T-helper 22 cell (primary cell): ENCODE measurements at regions not wholly inside any gene's neighbourhood (a gene's known extent, or its start where the extent isn't known, plus 50 kb on each side); places are given as distances from the start of the nearest gene placed in this dataset.
"Not testable (repeated sequence)": the region's sequence is repeated elsewhere in the genome, so short reads cannot be mapped to it uniquely, and the experiment has no call there.

Experiments
- DNase-seq: peaks from one replicate; pipeline ENCODE4 v3.0.0-alpha.2; 2020; ENCODE audit warnings: low read depth

GRCh38 chr2:172259827-172260226 is 157.1 kb upstream of the DLX2 start:
- no peak for DNase-seq

DNA sequence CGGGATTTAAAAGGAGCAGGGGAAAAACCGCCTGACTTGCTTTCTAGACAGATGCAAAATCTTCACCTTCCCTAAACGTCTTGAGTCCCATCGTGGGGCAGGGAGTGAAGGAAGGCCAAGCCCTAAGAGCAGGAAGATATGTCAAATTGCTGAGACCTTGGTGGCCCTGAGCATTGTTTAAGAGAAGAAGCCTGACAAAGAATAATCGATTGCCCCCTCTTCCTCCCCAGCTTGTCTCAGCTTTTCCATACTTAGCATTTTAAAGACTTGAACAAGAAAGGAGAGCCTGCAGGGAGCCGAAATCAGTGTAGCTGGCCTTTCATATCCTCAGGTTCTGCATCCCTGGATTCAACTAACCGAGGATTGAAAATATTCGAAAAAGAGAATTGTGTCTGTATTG is 157.6 kb upstream of the DLX2 start:
- DNase-seq = no peak

DNA sequence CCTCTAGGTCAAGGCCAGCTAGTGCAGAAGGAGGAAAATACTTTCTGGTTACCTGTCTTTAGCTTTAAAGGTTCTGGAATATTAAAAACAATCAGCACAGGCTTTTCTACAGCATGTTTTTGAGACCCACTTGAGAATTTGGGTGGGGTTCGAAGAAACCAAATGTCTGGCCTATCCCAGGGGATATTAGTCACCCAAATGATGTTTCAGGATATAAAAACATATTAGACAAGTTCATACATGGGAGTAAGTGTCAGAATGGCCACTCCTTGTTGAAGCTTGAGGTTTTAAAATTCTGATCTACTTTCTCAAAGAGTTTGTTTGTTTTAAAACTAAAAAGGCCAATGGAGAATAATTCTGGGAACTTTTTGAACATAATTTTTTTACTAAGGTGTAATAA is 158.6 kb upstream of the DLX2 start:
- DNase-seq = no peak

GRCh38 chr2:172262486-172262885 is 159.8 kb upstream of the DLX2 start:
- no peak for DNase-seq

DNA sequence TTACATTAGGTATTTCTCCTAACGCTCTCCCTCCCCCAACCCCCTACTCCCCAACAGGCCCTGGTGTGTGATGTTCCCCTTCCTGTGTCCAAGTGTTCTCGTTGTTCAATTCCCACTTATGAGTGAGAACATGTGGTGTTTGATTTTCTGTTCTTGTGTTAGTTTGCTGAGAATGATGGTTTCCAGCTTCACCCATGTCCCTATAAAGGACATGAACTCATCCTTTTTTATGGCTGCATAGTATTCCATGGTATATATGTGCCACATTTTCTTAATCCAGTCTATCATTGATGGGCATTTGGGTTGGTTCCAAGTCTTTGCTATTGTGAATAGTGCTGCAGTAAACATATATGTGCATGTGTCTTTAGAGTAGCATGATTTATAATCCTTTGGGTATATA is 162.1 kb upstream of the DLX2 start:
- not testable (repeated sequence) for DNase-seq

DNA sequence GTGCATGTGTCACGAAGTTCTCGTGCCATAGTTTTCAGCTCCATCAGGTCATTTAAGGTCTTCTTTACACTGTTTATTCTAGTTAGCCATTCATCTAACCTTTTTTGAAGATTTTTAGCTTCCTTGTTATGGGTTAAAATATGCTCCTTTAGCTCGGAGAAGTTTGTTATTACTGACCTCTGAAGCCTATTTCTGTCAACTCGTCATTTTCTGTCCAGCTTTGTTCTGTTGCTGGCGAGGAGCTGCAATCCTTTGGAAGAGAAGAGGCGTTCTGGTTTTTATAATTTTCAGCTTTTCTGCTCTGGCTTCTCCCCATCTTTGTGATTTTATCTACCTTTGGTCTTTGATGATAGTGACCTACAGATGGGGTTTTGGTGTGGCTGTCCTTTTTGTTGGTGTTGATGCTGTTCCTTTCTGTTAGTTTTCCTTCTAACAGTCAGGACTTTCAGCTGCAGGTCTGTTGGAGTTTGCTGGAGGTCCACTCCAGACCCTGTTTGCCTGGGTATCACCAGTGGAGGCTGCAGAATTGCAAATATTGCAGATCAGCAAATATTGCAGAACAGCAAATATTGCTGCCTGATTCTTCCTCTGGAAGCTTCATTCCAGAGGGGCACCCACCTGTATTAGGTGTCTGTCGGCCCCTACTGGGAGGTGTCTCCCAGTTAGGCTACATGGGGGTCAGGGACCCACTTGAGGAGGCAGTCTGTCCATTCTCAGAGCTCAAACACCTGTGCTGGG is 157.7 kb upstream of the ITGA6 start:
- DNase-seq = not testable (repeated sequence)

- no peak for DNase-seq
Measured at GRCh38 chr2:172270278-172271079, 156.9 kb upstream of the ITGA6 start.

DNA sequence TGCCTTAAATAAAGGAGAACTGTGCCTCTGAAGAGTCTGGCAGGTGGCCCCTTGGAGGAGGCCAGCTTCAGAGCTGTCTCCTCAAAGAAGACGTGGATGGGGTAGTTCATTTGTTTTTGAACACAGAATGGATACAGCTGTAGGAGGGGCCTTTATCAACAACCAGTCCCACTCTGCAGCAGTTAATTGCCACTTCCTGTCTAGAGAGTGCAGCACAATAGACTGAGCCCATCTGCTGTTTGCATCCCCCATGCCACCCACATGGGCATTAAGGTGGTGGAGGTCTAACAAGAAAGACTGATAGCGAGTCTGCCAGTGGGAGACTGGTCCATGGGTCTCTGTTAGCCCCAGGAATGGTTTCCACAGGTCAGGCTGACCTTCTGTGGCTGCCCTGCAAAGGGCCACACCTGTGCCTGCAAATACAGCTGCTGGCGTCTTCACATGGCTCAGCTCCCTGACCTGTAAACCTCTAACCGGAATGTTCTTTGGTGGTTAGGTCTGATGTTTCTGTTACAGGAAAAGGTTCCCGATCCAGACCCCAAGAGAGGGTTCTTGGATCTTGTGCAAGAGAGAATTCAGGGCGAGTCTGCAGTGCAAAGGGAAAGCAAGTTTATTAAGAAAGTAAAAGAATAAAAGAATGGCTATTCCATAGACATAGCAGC is 153.3 kb upstream of the ITGA6 start:
- no peak for DNase-seq

DNA sequence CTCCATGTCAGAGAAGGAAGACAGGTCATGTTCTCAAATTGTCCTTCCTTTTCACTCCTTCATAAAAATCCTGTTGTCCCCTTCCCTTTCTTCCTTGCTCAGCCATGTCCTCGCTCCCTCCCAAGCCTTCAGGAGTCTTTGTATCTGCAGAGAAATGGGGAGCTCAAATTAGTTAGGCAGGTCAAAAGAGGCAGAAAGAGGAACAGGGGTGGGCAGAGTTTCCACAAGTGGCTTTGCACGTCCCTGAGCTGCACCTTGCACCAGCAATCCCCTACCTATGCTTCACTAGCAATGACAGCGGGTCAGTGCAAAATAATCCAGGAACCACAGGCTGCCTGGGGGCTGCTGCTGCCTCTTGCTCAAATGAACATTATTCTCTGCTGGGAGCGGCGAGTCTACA is 152.1 kb upstream of the ITGA6 start:
- DNase-seq = no peak

DNA sequence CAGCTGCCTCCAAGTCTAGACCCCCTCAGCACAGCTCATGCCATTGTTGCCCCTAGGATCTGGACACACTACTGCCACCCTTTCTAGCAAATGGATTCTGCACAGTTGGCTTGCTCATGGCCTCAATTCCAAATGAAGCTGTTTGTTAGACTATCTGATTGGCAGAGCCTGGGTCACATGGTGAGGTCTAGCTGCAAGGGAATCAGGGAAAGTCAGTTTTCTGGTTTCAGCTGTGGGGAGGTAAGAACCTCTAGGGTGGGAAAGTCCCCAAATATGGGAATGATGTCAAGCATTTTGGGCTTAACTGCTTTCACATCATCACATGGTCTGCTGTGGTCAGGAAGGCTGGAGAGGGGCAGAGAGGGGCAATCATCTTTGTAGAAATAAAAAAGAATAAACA is 150.4 kb upstream of the ITGA6 start:
- no peak for DNase-seq

- DNase-seq = no peak
Measured at GRCh38 chr2:172278667-172279066, 148.7 kb upstream of the ITGA6 start.

DNA sequence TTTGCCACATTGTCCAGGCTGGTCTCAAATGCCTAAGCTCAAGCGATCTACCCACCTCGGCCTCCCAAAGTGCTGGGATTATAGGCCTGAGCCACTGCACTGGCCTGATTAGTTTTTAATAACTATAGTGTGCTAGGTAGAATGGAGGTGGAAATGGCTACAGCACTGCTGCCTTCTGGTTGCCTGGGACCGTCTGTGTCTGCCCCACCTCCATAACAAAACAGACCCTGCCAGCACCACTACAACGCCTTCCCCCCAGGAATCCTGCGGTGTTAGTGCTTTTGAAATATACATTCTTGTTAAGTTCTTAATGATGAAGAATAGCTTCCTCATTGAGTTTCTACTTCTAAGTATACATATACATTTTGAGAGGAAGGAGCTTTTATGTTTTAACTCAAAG is 148.2 kb upstream of the ITGA6 start:
- DNase-seq = no peak

GRCh38 chr2:172279813-172280212 is 147.6 kb upstream of the ITGA6 start:
- DNase-seq = no peak

DNA sequence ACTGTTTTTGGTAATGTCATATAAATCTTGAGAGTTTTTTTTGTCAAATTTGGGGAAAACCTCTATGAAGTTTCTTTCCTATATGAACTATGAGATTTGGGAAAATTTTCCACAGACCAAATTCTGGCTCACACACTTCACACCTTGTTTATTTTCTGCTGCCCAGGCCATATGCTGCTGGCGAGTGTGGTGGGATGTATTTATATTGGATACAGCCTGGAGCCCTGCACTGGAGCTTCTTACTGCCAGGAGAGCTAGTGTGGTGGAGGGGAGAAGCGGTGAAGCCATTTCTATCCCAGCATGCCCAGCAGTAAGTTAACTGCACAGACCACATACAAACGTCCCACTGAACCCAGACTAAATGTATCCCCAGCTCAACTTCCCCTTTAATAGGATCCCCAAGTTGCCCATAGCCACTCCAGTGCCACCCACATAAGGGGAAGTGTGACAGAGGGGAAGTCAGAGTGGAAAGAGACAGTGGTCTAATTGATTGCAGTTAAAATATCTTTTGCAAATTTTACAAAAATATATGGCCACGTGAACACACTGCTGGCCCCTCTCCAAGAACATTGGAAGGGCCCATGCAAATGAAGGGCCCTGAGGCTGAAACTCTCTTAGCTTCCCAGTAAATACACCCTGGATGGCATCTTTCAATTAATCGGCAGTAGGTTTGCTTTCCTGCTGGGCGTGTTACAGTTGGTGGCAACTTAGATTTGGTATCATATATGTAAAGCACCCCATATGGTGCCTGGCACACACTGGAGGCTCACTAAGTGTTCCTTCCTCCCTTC is 146.6 kb upstream of the ITGA6 start:
- no peak for DNase-seq

- DNase-seq = no peak
Measured at GRCh38 chr2:172281648-172282570, 145.5 kb upstream of the ITGA6 start.

DNA sequence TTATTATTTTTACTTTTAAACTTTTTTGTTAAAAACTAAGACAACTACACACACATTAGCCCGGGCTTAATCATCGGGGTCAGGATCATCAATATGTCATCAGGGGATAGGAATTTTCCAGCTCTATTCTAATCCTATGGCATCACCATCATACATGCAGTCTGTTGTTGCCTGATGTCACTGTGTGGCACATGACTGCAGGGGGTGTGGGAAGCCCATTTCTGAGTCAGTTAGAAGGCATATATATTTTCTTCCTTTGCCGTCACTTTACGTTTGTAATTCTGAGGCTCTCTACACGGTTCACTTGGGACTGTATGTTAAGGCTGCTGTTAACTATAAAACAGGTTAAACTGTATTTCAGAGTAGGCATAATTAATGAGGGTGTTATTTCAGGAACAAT is 144.4 kb upstream of the ITGA6 start:
- no peak for DNase-seq

GRCh38 chr2:172283476-172283875 is 143.9 kb upstream of the ITGA6 start:
- no peak for DNase-seq

GRCh38 chr2:172284209-172284608 is 143.2 kb upstream of the ITGA6 start:
- DNase-seq = no peak

- no peak for DNase-seq
Measured at GRCh38 chr2:172285010-172285621, 142.3 kb upstream of the ITGA6 start.

- no peak for DNase-seq
Measured at GRCh38 chr2:172285760-172286159, 141.6 kb upstream of the ITGA6 start.

DNA sequence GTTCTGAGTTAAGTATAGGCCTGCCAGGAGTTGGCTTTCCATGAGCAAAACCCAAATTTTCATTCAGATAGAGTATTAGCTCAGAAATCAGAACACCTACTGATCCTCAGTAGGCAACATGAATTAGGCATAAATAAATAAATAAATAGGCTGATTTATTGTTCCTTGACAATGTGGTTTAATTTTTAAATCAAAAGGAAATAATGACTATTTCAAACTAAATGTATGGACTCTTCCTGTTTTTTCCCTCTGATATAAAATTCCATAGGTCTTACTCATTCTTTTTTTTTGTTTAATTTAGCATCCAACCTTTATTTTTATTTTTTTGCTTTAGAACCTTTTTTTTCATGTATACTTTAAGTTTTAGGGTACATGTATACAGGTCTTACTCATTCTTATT is 140.2 kb upstream of the ITGA6 start:
- DNase-seq = no peak
